ENCODE measurements at regions not wholly inside any gene's neighbourhood (a gene's known extent, or its start where the extent isn't known, plus 50 kb on each side); places are given as distances from the start of the nearest gene placed in this dataset.
A peak's percentile ranks its signal among the peaks of the same experiment; 100 is the strongest.
"Not testable (repeated sequence)": the region's sequence is repeated elsewhere in the genome, so short reads cannot be mapped to it uniquely, and the experiment has no call there.

DNA sequence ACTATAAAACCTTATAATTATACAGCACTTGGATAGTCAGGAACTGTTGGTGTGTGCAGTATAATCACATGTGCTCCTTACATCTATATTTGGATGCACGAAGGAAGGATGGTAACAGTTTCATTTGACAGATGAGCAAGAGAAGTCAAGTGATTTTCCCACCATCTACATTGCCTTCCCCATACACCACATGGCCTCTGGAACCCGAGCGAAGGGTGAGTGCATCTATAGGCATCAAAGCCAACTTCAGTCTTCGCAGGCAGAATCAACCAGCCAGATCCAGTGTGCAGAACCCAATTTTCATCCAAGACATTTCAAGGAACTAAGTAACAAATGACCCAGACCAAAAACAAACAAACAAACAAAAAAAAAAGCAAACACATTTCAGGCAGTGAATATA, 85.1 kb upstream of the BLID start:
- DNase-seq (ENCODE audit: low spot score): peak; percentile 70

DNA sequence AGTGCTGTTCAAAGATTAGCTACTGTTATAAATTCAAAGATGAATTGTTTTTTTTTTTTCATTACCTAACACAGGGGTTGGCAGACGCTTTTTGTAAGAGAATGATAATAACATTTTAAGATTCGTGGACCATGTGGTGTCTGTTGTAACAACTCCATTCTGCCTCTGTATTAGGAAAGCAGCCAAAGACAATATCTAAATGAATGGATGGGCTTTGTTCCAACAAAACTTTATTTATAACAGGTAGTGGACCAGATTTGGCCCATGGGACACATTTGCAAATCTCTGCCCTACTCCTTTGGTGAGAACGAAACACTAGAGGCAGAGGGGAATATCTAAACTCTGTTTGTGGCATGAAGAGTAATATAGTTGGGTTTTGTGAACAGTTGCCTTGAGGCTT, 83.6 kb upstream of the BLID start:
- no peak for DNase-seq (ENCODE audit: low spot score)

DNA sequence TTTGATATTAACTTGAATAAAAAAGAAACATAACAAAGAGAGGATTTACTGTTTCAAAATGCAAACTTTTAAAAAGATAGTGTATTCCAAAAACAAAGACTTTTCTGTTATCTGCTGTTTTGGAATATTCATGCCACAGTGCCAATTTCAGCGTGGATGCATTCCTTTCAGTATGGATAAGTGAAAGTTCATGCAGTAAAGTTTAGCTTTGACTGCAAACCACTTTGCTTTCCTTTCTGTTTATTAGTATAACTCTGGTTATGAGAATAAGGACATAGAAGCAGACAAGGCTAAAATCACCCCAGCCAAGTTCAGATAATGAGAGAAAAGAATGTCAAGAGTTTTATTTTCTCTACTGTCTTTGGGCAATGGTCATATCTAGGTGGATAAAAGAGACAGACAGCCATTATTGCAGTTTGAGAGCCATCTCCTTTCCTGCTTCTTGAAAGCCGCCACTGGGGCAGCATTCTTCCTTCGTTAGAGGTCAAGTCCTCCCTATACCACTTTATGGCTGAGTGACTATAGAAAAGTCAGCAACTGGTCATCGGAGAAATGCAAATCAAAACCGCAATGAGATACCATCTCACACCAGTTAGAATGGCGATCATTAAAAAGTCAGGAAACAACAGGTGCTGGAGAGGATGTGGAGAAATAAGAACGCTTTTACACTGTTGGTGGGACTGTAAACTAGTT, 82.4 kb upstream of the BLID start:
- no peak for DNase-seq (ENCODE audit: low spot score)

DNA sequence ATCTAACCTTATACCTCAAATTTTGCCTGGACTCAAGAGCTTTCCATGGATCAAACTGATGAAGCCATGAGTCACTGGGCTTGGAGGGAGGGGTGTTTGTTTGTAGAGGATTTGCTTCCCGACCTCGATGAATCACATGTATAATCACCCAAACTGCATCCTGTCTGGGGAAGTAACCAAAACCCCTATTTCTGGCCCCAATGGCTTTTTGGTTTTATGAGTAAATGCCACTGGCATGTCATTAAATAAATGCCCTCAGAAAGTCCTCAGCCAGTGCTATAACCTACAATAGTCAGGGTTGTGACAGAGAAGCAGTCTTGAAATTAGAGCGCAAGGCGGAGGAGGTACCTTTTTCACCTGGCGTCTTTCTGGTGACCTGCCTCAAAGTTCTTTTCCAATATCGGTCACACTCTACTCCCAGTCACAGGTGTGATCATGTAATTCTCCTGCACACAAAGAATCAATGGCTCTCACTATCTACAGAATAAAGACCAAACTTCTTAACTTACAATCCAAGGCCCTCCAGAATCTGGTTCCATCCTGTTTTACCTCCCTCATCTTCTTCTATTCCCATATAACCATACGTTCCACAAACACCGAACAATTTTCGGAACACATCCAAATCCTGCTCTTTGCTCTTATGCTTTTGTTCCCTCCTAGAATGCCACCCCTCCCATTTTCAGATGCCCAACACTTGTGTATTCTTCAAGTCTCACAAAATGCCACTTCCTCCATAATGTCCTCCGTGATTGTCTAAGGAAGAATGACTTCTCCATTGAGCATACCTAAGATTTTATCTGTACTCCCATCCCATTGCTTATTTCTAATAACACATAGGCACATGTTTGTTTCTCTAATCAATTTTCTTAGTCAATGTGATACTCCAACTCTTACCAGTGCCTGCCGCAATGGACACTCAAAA, 81.3 kb upstream of the BLID start:
- DNase-seq (ENCODE audit: low spot score): no peak

DNA sequence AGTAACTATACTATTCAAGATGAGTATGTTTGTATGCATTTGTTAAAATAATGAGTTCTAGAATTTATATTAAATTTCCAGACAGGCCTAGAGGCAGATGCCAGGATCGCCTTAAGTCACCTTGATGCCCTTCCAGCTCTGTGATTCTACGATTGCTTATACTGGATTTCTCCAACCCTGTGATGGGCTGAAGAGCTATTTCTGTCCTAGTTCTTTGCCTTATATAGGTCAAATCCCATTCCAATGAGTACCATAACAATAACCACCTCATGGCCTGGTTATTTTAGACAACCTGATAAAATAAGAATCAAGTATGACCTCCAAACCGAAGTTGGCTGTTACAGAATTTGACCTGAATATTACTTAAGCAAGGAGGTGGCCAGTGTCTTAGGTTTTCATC, 79.8 kb upstream of the BLID start:
- no peak for DNase-seq (ENCODE audit: low spot score)

DNA sequence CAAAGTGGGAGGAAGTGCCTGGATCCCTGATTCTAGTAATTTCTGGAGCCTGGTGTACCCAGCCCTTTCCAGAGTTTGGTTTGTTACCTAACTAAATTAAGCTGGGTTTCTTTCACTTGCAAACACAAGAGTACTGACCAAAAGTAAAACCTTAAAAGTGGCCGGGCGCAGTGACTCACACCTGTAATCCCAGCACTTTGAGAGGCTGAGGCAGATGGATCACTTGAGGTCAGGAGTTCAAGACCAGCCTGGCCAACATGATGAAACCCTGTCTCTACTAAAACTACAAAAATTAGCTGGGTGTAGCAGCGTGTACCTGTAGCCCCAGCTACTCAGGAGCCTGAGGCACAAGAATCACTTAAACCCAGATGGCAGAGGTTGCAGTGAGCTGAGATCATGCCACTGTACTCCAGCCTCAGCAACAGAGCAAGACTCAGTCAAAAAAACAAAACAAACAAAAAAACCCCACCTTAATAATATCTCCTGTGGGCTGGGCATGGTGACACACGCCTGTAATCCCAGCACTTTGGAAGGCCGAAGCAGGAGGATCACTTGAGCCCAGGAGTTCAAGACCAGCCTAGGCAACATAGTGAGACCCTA, 78.0 kb upstream of the BLID start:
- DNase-seq (ENCODE audit: low spot score): not testable (repeated sequence)

DNA sequence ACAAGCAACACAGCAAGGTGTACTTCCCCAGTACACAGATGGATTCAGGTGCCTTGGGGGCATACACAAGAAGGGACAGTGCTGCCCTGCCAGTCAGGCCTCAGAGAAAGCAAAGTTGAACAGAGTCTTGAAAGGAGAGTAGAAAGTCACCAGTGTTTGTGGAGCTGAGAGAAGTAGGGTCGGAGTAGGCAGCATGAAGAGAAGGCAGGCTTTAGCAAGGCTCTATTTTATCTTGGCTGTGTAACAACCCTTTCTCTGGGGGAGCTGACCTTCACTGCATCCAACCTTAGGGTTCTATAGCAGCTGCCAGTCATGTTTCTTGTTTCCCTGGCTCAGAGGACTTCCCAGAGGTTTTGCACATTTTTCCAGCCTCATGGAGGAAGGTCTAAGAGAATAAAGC, 77.4 kb upstream of the BLID start:
- DNase-seq (ENCODE audit: low spot score): no peak

DNA sequence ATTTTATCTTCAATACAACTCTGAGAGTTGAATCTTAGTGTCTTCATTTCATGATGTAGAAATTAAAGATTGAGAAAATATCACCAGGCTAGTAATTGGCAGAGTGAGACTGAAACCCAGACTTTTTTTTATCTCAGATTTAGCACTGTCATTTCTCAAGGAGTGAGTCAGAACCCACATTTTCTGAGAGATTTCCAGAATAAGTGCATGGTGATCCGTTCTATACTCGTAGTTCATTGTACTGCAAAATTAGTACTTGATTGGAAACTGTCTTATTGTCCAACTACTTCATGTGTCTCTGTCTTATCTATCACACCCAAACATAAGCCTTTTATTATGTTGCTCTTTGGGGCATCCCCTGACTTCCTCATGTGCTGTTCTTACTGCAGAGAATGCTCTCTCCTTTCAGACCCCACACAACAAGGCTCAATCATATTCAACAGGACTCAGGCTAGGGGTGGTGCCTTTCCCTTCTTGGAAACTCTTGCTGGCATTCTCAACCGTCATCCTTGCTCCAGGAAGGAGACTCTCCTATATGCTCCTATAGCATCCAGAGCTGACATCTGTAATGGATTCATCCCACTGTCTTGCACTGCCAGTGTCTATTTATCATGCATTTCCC, 76.7 kb upstream of the BLID start:
- no peak for DNase-seq (ENCODE audit: low spot score)

DNA sequence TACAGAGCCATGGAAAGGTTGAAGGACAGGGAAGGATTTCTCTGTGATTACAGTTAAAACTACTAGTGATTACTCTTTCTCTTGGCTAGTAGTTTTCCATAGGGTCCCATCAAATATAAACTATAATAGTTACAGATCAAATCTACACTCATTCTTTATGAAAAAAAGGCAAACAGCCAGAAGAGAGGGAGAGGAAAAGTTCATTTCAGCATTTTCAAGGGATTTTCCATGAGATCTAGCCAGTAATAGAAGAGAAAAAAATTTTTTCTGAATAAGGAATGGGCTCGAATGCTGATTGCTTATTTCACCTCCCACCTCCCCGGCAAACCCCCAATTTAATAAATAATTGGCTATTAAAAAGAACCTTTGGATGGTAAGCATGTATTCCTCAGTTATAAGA, 74.8 kb upstream of the BLID start:
- no peak for DNase-seq (ENCODE audit: low spot score)

DNA sequence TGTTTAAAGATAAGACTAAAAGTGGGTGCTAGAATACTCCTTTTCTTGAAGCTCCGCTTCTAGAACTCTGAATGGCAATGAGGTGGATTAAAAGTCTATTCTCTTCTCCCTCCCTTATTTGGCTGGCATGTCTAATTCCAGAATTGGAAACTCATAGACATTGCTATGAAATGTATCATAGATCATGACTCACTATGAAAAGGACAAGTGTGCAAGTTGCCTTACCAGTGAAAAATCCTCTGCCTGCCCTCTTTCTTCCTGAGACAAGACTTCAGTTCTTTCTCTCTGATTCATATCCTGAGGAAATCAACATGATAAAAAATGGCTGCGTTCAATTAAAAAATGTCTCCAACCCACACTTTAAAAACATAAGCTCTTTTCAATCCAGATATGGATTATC, 73.2 kb upstream of the BLID start:
- DNase-seq (ENCODE audit: low spot score): no peak

DNA sequence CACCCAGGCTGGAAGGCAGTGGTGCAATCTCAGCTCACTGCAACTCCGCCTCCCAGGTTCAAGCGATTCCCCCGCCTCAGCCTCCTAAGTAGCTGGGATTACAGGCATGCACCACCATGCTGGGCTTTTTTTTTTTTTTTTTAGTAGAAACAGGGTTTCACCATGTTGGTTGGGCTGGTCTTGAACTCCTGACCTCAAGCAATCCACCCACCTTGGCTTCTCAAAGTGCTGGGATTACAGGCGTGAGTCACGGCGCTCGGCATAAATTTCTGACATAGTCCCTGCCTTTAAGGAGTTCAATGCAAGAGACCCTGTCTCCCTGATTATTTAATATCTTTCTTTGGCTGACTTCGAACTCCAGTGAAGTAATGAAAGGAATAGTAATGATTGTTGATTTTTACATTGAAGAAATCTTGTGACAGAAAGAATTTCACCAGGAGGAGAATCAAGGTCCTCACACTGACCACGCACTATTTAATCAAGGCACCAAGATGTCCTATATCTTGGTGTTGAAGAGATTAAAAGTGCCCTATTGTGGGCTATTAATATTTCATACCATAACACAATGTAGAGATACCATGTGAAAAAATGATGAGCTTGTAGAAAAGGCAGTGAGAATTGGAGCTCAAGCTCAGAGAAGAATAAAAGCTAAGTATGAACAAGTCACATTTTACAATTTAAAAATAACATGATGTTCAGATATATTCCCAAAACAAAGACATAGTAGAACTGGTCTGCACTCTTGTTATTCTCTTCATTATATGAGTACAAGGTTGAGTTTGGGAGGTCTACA, 71.6 kb upstream of the BLID start:
- no peak for DNase-seq (ENCODE audit: low spot score)

DNA sequence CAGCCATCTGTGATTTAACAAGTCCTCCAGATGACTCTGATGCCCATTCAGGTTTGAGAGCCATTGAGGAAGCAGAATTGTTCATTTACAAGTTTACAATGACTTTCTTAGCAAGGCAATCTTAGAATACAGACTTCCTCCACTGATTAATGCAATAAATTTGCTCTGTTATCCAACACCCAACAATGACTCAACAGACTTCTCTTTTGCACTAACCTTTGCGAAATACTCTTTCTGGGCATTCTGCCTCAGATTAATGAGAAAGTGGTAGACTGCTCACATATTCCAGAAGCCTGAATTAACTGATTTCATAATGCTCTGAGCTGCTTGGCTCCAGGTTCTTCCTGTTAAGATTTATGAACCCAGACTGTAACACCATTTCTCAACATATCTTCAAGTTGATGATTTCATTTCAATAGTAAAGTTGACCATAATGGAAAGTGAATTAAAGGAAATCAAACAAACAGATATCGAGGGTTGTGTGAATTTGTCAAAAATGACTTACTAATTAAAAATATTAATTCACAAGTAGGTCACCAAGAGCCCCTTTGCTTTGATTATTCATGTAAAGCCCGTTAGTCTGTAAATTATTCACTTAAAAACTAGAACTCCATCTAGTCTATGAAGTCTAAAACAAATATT, 70.5 kb upstream of the BLID start:
- DNase-seq (ENCODE audit: low spot score): no peak

DNA sequence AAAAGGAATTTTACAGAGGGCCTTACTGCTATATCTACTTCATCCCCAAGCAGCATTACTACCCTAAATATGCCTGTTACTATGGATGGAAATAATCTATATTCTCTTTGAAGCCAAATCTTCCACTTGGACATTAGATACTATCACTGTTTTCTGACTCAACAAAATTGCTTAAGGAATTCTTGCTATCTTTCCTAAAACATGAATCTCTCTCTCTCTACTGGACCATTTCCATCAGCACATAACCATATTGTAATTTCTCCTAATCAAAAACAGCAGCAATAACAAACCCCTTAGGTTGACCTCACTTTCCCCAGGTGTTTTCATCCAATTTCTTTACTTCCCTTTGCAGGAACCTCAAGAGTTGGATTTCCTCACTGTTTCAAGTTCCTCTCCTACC, 67.9 kb upstream of the BLID start:
- DNase-seq (ENCODE audit: low spot score): no peak

DNA sequence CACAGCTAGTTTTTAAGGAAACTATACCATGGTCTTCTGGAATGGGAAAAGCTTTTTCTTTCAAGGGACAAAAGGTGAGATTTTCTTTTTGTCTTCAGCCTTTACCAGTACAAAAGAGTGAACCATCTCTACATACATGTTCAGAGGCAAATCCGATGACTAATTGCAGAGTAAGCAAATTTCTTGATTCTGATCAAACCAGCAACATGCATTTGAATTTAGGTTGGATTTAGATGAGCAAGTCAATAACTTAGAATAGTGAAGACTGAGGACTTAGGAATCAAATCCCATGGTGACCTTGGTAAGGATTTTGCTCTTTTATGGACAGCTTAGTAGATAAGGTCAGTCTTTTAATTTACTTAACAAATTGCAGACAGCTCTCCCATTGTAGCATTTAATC, 65.9 kb upstream of the BLID start:
- no peak for DNase-seq (ENCODE audit: low spot score)

DNA sequence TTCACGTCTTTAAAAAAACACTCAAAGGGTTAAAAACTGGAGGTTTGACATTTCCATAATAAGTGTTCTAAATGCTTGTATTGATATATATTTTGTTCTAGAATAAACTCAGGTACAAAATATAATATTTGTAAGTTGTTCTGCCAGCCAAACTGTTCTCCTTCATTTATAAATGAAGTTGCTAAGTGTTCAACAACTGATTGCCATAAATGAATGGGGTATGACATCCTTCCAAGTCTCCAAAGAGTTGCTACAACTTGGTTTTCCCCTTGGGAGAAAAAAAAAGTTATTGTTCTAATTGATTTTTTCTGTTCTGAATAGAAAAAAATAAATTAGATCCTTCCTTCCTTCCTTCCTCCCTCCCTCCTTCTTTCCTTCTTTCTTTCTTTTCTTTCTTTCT, 65.4 kb upstream of the BLID start:
- DNase-seq (ENCODE audit: low spot score): no peak

DNA sequence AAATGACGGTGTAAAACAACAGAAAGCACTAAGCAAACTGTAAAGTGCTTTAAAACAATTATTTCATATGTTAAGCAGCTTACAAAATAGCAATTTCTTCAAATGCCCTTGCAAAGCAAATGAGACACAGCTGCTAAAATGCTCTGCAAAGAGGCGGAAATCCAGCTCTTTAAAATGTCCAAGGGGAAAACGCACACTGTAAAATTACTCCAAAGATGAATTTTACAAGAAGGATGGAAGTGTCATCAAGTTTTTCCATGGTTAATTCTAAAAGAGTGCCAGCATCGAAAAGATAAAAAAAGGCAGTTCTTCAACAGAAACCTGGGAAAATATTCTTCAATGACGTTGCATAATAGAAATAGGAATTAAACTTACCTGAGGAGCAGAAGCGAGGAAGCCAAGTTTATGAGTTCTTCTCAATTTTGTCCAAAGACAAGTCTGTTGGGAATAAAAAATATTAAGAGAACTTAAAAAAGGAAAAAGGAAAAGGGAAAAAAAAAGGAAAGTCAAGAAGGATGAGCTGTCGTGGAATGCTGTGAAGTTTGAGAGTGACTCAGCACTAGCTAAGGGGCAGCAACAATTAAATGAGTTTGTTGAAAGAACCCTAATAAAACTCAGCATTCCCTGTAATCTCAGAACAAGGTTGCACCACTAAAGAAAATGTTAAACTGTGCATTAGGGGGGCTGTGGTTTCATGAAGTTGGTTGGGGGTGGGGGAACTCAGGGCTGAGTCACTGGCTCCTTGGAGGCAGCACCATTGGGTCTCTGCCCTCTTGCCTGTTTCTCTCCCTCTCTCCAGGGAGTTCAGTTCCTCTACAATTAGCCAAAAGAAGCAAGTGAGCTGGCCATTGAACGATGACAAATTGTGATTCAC, 64.2 kb upstream of the BLID start:
- no peak for DNase-seq (ENCODE audit: low spot score)

DNA sequence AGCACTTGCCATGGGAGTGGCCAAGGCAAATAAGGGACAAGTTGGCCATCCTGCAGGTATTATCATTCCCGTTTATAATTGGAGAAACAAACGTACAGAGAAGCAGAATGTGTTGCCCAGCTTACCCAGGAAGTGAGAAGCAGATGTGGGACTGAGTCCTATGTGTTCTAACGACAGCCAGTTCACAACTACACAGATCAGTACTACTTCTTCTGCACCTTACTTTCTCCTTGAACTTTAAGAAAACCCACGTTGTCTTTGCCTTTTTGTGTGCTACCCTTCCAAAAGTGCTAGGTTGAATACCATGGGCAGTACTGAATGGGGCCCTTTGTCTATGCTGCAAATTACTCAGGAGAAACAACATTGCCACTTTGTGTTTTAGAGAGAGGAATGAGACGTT, 62.8 kb upstream of the BLID start:
- peak; percentile 82 for DNase-seq (ENCODE audit: low spot score)

DNA sequence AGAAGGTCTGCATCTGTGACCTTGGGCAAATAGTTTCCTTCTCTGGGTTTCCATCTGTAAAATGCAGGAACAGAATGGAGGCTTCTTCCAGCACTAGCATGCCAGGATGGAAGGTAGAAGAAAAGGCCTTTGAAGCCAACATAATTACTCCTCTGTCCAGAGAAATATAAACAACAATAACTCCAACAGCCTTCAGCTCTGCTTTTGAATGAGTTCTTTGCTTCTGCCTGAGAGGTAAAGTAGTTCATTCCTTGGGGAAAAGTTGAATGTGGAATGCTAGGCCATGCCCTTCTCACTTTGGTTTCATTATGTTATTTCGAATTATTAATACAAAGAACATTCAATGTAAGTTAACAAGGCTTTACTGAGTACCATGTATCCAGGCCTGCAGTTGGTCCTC, 61.2 kb upstream of the BLID start:
- peak; percentile 86 for DNase-seq (ENCODE audit: low spot score)

DNA sequence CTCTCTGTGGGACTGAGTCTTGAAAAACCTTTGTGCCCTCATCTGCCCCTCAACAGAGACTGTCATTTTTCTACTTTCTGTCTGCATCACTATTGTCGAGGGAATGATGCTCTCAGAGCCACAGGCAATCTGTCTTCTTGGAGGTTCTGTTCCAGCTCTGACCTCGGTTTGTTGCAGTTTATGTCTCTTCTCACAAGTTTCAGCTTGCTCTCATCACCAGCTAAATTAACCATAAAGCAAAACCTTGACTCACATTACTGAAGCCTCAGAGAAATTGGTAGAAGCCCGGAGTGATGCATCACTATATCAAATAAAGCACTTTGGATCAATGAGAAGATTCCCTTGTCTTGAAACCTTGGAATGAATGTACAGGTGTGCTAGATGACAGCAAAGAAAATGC, 60.6 kb upstream of the BLID start:
- peak; percentile 52 for DNase-seq (ENCODE audit: low spot score)

DNA sequence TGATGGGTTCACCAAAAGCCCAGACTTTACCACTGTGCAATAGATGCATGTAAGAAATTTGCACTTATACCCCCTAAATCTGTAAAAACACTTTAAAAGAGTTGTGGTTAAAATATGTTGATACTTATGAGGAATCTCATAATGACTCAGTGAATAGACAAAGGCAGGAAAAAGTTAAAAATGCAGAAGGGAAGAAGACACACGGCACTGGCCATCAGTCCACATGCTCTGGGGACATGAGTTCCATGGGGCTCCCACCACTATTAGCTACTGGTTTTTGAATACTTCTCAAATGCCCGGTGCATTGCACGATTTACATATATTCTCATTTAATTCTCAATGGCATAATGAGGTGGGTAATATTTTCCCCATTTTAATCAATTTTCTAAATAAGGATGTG, 59.3 kb upstream of the BLID start:
- no peak for DNase-seq (ENCODE audit: low spot score)
